ENCODE measurements at regions not wholly inside any gene's neighbourhood (a gene's known extent, or its start where the extent isn't known, plus 50 kb on each side); places are given as distances from the start of the nearest gene placed in this dataset.

DNA sequence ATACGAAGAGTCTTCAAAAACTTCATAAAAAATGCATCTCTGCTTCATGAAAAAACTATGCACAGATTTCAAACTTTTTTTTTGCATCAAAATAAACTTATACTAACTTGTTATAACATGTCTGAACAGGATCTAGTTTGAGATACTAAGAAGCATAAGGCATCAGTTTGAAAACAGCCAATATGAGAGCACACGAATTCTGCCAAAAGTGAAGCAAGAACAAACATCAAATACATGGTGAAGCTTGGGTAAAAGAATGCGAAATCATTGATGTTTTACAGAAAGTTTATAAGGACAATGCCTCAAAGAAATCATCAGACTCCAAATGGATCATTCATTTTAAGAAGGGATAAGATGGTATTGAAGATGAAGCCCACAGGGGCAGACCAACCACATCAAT lies 389.1 kb upstream of the TENM4 start:
- H3K27ac ChIP-seq = no peak overlapping the region
- TF ChIP-seq, protein P1, sequence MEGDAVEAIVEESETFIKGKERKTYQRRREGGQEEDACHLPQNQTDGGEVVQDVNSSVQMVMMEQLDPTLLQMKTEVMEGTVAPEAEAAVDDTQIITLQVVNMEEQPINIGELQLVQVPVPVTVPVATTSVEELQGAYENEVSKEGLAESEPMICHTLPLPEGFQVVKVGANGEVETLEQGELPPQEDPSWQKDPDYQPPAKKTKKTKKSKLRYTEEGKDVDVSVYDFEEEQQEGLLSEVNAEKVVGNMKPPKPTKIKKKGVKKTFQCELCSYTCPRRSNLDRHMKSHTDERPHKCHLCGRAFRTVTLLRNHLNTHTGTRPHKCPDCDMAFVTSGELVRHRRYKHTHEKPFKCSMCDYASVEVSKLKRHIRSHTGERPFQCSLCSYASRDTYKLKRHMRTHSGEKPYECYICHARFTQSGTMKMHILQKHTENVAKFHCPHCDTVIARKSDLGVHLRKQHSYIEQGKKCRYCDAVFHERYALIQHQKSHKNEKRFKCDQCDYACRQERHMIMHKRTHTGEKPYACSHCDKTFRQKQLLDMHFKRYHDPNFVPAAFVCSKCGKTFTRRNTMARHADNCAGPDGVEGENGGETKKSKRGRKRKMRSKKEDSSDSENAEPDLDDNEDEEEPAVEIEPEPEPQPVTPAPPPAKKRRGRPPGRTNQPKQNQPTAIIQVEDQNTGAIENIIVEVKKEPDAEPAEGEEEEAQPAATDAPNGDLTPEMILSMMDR (IDR thresholded peaks at IDR 0.05; ENCODE audit: low read depth, low read length, missing control alignments) = no peak
- DNase-seq = no peak
- H3K36me3 ChIP-seq (replicated peaks) = no peaks in the 10 kb centered on the region
- H3K27me3 ChIP-seq (replicated peaks) = no peaks in the 10 kb centered on the region
- no peak overlapping the region for H3K4me3 ChIP-seq (ENCODE audit: low read depth, low read length)
- in situ Hi-C loops (cut with HindIII; ENCODE audit: low pct_ligation_motif_present, low sequenced_read_pairs) = no loop called here

DNA sequence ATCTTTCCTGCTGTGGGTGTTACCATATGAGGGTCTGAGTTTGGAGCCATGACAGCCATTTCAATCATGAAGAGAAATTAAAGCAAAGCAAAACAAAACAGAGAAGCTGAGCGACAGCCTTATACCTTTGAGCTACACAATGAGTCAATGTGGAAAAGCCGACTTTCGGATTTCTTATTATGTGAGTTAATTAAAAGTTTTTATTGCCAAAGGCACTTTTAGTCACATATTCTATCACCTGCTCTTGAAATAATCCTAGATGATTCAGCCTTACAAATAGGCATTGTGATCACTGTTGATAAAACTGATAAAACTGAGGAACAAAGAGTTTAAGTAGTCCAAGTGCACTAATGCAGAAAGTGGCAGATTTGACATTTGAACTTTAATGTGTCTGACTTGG lies 381.9 kb upstream of the TENM4 start:
- Histone ChIP-seq H3K27ac (no peak overlapping the region), H3K4me3 (ENCODE audit: low read depth, low read length) (no peak overlapping the region), H3K36me3 (replicated peaks) (no peaks in the 10 kb centered on the region), H3K27me3 (replicated peaks) (no peaks in the 10 kb centered on the region)
- in situ Hi-C loops (cut with HindIII; ENCODE audit: low pct_ligation_motif_present, low sequenced_read_pairs) = no loop called here
- TF ChIP-seq, protein P1 (IDR thresholded peaks at IDR 0.05; ENCODE audit: low read depth, low read length, missing control alignments) = no peak
- DNase-seq = no peak

DNA sequence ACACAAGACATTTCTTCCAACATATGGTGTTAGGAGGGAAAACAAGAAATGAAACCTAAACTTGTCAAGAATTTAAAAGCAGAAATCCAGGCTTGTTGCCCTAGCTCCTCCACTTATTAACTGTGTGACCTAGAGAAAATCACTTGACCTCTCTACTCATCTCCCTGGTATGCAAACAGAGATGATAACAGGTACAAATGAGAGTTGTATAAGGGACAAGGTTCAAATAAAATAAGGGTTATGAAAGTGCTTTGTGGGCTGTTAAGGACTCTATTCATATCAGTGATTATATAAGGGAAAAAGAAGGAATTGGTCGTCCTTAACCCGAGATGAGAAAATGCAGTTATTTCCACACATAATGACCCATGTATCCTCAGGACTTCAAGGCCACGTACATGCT lies 372.7 kb upstream of the TENM4 start:
- no peak overlapping the region for H3K4me3 ChIP-seq (ENCODE audit: low read depth, low read length)
- DNase-seq = no peak
- H3K27ac ChIP-seq = no peak overlapping the region
- TF ChIP-seq, protein P1 (IDR thresholded peaks at IDR 0.05; ENCODE audit: low read depth, low read length, missing control alignments) = no peak
- H3K27me3 ChIP-seq (replicated peaks) = no peaks in the 10 kb centered on the region
- in situ Hi-C loops (cut with HindIII; ENCODE audit: low pct_ligation_motif_present, low sequenced_read_pairs) = no loop called here
- H3K36me3 ChIP-seq (replicated peaks) = no peaks in the 10 kb centered on the region

DNA sequence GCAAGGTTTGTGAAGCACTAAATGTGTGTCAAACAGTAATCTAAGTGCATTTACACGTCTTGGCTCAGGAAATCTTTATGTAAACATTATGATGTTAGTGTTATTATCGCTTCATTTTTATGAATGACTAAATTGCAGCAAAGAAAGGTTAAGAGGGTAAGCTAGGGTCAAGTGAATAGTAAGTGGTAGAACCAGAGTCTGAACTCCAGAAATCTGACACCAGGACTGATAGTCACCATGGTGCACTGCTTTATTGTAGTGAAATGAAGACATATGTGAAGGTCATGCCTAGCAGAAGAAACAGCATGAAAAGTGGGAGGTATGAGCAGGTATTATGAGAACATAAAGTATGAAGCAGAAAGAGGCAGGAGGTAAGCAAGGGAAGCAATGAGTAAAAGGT lies 368.7 kb upstream of the TENM4 start:
- no peak overlapping the region for H3K27ac ChIP-seq
- H3K36me3 ChIP-seq (replicated peaks) = no peaks in the 10 kb centered on the region
- H3K27me3 ChIP-seq (replicated peaks) = no peaks in the 10 kb centered on the region
- in situ Hi-C loops (cut with HindIII; ENCODE audit: low pct_ligation_motif_present, low sequenced_read_pairs) = no loop called here
- TF ChIP-seq, protein P1 (IDR thresholded peaks at IDR 0.05; ENCODE audit: low read depth, low read length, missing control alignments) = no peak
- DNase-seq = no peak
- H3K4me3 ChIP-seq (ENCODE audit: low read depth, low read length) = no peak overlapping the region

DNA sequence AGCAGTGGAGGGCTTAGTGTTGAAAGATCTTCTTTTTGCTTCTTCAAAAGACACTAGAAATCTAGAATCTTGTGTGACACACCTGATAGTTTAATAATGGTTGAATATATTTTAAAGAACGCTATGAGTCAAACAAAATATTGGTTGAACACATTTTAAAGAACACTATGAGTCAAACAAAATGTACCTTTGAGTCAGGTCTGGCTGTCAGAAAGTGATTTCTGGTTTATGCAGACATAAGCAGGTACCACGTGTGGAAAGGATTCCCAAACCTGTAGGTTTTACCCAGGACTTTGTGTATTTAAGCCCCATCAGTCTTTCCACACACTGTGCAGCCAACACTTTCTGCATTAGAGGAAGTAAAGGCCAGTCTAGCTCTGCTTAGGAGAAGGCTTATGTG lies 366.7 kb upstream of the TENM4 start:
- H3K27me3 ChIP-seq (replicated peaks) = no peaks in the 10 kb centered on the region
- H3K27ac ChIP-seq = no peak overlapping the region
- TF ChIP-seq, protein P1 (IDR thresholded peaks at IDR 0.05; ENCODE audit: low read depth, low read length, missing control alignments) = no peak
- no peaks in the 10 kb centered on the region for H3K36me3 ChIP-seq (replicated peaks)
- in situ Hi-C loops (cut with HindIII; ENCODE audit: low pct_ligation_motif_present, low sequenced_read_pairs) = no loop called here
- H3K4me3 ChIP-seq (ENCODE audit: low read depth, low read length) = no peak overlapping the region
- DNase-seq = no peak

DNA sequence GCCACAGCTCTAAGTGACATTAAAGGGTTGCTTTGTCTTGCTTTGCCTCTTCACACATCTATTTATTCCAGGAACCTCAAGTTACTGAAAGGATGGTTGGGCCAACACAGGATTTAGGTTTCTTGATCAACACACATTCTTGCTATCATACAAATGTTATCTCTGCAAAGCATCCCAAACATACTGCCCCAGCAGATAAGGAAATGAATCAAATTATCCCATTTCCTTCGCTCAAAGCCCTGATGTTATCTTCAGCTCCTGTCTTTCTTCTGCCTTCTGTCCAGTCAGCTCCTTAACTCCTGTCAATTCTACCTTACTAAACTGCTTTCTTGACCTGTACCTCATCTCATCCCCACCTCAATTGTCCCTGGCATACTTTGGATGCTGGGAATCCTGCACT lies 355.9 kb upstream of the TENM4 start:
- H3K27ac ChIP-seq = no peak overlapping the region
- no peak overlapping the region for H3K4me3 ChIP-seq (ENCODE audit: low read depth, low read length)
- H3K36me3 ChIP-seq (replicated peaks) = no peaks in the 10 kb centered on the region
- DNase-seq = no peak
- TF ChIP-seq, protein P1 (IDR thresholded peaks at IDR 0.05; ENCODE audit: low read depth, low read length, missing control alignments) = no peak
- H3K27me3 ChIP-seq (replicated peaks) = no peaks in the 10 kb centered on the region
- in situ Hi-C loops (cut with HindIII; ENCODE audit: low pct_ligation_motif_present, low sequenced_read_pairs) = no loop called here

Measured in brain microvascular endothelial cell (primary cell).